ENCODE measurements at regions not wholly inside any gene's neighbourhood (a gene's known extent, or its start where the extent isn't known, plus 50 kb on each side); places are given as distances from the start of the nearest gene placed in this dataset.

GRCh38 chr10:107689323-107689722 lies 524.8 kb upstream of the SORCS1 start:
- H3K4me3 ChIP-seq (ENCODE audit: low read depth, low read length), result no peak overlapping the region
- TF ChIP-seq CTCF (IDR thresholded peaks at IDR 0.05; ENCODE audit: low read depth, low read length, missing control alignments), result no peak
- DNase-seq (ENCODE audit: low read depth), result no peak

GRCh38 chr10:107687701-107688100 lies 523.2 kb upstream of the SORCS1 start:
- H3K4me3 ChIP-seq (ENCODE audit: low read depth, low read length), result no peak overlapping the region
- DNase-seq (ENCODE audit: low read depth), result no peak
- no peak for TF ChIP-seq CTCF (IDR thresholded peaks at IDR 0.05; ENCODE audit: low read depth, low read length, missing control alignments)

GRCh38 chr10:107686095-107686494 lies 521.6 kb upstream of the SORCS1 start:
- TF ChIP-seq CTCF (IDR thresholded peaks at IDR 0.05; ENCODE audit: low read depth, low read length, missing control alignments), result no peak
- H3K4me3 ChIP-seq (ENCODE audit: low read depth, low read length), result no peak overlapping the region
- DNase-seq (ENCODE audit: low read depth), result no peak

- no peak overlapping the region for H3K4me3 ChIP-seq (ENCODE audit: low read depth, low read length)
- DNase-seq (ENCODE audit: low read depth), result no peak
- TF ChIP-seq CTCF (IDR thresholded peaks at IDR 0.05; ENCODE audit: low read depth, low read length, missing control alignments), result no peak
These were observed 507.5 kb upstream of the SORCS1 start for GRCh38 chr10:107671960-107672359.

- no peak overlapping the region for H3K4me3 ChIP-seq (ENCODE audit: low read depth, low read length)
- no peak for DNase-seq (ENCODE audit: low read depth)
- no peak for TF ChIP-seq CTCF (IDR thresholded peaks at IDR 0.05; ENCODE audit: low read depth, low read length, missing control alignments)
These were observed 501.7 kb upstream of the SORCS1 start for GRCh38 chr10:107666214-107666613.

GRCh38 chr10:107665459-107665858 lies 501.0 kb upstream of the SORCS1 start:
- no peak overlapping the region for H3K4me3 ChIP-seq (ENCODE audit: low read depth, low read length)
- no peak for DNase-seq (ENCODE audit: low read depth)
- no peak for TF ChIP-seq CTCF (IDR thresholded peaks at IDR 0.05; ENCODE audit: low read depth, low read length, missing control alignments)

GRCh38 chr10:107657851-107658250 lies 493.3 kb upstream of the SORCS1 start:
- DNase-seq (ENCODE audit: low read depth), result no peak
- TF ChIP-seq CTCF (IDR thresholded peaks at IDR 0.05; ENCODE audit: low read depth, low read length, missing control alignments), result no peak
- no peak overlapping the region for H3K4me3 ChIP-seq (ENCODE audit: low read depth, low read length)
